Activated T-cell treated with anti-CD3 and anti-CD28 coated beads for 1 hour (primary cell): ENCODE measurements at regions not wholly inside any gene's neighbourhood (a gene's known extent, or its start where the extent isn't known, plus 50 kb on each side); places are given as distances from the start of the nearest gene placed in this dataset.

Experiments used
- DNase-seq: peaks from one replicate; pipeline ENCODE4 v3.0.0-alpha.2; 2020; ENCODE audit warnings: low read depth

- no peak for DNase-seq
Observed at GRCh38 chr22:48171271-48171691, 1408.8 kb downstream of the TBC1D22A start.

DNA sequence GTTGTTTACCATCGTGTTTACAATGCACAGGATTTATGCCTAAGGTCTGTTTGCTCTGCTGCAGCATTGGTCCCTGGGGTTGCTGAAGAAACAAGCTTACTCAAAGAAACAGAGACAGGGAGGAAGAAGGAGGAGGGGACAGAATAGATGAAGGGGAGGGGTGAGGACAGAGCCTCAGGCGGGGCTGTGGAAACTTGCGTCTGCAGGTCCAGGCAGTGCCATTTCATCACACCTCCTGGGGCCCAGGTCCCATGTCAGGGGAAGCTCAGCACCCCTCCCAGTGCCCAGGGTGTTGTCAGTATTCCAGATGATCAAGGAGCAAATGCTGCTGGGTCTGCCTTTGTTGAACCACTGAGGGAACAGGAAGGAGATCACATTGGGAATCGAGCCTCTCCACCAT is 1406.8 kb downstream of the TBC1D22A start:
- no peak for DNase-seq

- DNase-seq, result no peak
Observed at GRCh38 chr22:48167238-48167637, 1404.8 kb downstream of the TBC1D22A start.

DNA sequence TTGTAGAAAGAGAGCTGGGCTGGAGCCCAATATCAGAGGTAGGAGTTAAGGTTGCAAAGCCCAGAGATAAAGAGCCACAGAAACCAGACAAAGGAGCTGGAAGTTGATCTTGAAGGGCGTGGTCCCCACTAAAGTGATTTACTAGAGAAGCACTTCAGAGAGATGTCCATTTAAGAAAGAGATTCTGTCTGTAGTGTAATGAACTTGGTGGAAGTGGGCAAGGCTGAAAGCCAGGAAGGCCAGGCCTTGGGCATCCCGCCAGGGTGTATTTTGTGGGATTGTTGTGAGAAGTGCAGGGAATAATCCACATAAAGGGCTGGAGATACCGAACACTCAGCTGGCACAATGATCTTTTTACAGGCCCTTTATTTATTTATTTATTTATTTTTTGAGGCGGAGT is 1398.8 kb downstream of the TBC1D22A start:
- no peak for DNase-seq

GRCh38 chr22:48157676-48158075 is 1395.2 kb downstream of the TBC1D22A start:
- no peak for DNase-seq

- DNase-seq, result no peak
Observed at GRCh38 chr22:48156603-48157355, 1394.3 kb downstream of the TBC1D22A start.

GRCh38 chr22:48155446-48155845 is 1393.0 kb downstream of the TBC1D22A start:
- DNase-seq, result no peak

DNA sequence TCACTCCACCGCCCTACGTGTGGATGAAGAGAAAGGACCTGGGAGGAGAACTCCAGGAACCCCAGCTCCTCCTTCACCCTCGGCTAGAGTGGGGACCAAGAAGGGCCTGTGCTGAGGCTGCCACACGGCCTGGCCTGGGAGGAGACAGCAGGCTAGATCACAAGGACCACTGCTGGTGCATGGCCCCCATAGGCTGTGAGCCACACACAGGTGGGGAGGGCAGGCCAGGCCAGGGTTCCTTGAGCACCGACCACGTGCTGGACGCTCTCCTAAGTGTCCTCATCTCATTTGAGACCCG is 1392.4 kb downstream of the TBC1D22A start:
- DNase-seq, result no peak

DNA sequence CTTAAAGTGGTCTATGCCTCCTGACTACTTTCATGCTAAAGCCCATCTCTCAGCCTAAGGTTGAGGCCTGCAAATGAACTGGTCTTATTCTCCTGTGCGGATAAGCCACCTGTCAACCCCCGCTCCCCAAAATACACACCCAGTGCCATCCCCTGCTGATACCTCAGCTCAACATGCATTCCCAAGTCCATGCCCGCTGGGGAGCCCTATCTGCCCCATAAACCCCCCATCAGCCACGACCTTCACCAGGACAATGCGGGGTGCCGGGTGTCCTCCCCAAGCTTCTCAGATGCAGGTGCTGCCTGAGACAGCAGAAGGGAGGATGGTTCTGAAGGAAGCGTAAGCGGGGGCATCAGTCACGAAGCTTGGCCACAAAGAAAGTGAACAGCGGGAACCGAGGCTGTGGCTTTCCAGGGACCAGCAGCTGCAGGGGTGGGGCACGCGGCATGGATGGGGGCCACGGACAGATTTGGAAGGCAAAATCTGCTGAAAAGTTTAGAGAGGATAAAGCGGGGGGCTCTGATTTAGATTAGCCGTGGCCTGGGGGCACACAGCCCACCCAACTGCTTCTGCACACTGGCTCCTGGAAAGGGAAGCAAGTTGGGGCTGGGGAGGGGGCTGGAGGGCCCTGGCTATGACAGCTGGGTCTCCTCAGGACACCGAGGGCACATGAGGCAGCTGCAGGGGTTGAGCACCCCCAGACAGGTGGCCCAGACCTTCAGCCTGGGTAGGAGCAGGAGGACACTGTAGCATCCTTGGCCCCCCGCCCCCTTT is 1391.9 kb downstream of the TBC1D22A start:
- no peak for DNase-seq

- no peak for DNase-seq
Observed at GRCh38 chr22:48153726-48154125, 1391.3 kb downstream of the TBC1D22A start.

DNA sequence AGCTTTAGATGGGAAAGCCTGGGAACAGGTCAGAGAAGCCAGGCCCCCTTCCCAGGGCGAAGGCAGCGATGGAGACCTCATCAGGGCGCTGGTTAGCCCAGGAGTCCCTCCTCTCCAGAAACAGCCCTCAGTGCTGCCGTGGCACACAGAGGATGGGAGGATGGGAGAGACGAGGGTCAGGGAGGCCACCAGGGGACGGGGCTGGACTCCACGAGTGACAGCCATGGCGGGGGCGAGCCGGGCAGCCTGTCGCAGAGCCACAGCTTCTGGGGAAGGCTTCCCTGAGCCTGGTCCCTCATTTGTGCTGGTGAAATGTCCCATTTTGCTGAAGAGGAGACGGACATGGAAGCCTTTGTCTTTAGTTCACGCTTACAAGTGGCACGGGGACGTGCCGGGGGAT is 1390.5 kb downstream of the TBC1D22A start:
- no peak for DNase-seq

- no peak for DNase-seq
Observed at GRCh38 chr22:48152164-48152775, 1389.8 kb downstream of the TBC1D22A start.

DNA sequence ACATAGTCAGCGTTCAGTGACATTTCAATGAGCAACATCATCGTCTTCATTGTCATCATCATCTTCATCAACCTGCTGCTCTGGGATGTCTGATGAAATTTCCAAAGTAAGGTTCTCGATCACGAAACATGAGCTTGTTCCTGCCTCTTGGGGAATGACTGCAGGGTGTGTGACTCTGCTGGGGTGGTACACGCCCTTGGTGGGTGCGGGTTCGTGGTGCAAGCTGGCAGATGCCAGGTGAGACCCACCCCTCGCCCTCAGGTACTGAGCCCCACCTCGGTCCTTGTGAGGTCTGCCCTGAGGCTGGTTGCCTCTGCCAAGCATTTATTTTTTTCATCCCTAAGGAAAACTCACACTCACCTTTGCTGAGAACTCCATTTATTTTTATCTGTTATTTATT is 1389.2 kb downstream of the TBC1D22A start:
- no peak for DNase-seq

- no peak for DNase-seq
Observed at GRCh38 chr22:48147831-48148230, 1385.4 kb downstream of the TBC1D22A start.

GRCh38 chr22:48147404-48147803 is 1385.0 kb downstream of the TBC1D22A start:
- DNase-seq, result no peak

GRCh38 chr22:48146426-48146825 is 1384.0 kb downstream of the TBC1D22A start:
- DNase-seq, result no peak

DNA sequence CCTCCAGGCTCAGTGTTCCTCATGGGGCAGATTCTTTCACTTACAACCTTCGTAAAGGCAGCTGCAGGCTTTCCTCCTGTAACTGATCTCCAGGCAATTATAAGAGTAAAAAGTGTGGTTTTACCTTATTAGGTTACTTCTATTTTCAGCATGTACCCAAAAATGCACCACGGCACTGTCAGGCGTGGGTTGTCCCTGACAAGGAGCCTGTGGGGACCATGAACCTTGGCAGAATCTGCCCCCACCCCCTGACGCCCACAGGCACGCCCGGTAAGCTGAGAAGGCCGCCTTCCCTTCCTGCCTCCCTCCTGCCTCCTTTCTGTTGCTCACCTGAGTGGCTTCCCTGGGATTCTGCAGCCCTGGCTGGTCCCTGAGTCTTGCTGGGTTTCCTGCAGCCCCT is 1383.3 kb downstream of the TBC1D22A start:
- no peak for DNase-seq

DNA sequence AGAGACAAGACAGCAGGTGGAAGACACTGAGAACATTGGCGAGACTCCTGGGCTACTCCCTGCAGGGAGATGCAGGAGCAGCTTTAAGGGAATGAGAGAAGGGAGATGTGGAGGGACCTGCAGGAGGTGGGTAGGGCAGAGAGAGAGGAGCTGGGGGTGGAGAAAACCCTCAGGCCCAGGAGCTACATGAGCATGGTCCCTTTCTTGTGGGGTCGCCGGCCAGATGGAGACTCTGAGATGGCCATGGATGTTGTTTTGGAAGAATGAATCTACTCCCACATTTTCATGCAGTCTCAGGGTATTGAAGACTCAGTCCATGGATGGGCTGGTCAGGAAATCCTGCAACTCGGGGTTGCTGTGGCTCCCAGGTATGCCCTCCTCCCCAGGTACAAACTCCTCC is 1381.9 kb downstream of the TBC1D22A start:
- no peak for DNase-seq

DNA sequence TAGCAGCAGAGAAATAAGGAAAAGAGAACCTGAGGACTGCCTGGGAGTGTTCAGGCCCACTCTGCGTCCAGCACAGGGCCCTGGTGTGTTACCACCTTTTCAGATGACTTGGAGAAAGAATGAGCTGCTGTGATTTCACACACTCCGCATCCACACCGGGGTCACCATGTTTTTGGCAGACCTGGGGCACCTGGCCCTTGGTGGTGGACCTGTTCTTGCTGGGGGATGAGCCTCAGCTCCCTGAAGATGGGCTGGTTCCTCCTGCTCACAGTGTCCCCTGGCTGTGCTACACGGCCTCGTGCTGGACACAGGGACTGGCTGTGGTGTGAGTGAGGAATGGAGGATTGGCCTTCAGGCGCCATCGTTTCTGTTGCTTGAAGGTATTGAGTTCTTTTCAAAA is 1381.4 kb downstream of the TBC1D22A start:
- DNase-seq, result no peak

DNA sequence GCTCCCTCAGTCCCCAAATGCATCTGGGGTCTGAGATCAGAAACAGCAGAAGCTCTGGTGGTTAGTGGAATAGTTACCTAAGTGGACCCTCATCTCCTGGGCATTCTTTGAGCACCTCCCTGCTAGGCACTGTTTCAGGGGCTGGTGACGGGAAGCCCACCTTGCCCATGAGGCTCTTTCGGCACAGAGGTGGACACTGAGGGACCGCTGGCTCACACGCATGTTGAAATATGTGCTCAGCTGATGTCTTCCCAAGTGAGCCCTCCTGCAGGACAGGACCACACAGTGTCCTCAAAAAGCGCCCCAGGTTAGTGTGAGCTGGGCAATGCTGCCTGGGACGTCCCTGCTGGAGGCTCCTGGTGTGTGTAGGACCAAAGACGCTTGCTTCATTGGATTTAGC is 1379.9 kb downstream of the TBC1D22A start:
- DNase-seq, result no peak

- DNase-seq, result no peak
Observed at GRCh38 chr22:48141301-48141700, 1378.9 kb downstream of the TBC1D22A start.

DNA sequence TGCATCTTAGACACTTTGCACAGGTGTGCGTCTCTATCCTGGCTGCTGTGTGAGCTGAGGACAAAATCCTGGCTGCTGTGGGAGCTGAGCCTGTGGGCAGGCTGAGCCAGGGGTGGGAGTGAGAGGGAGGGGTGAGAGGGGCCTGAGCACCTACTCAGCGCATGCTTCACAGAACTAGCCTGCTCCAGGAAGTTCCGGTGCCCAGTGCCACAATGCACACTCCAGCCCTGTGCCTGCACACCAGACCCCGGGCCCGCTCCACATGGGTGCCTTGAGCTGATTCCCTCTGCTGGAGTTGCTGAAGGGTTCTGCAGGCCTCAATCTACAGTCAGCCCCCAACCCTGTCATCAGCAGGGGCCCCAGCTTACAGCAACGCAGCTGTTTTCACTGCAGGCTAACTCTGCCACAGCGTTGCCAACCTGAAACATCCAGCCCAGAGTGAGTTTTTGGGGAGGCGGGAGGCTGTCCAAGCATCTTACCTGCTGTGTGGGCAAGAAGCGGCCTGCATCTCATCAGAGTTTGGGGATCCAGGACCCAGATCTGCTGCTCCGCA is 1377.9 kb downstream of the TBC1D22A start:
- no peak for DNase-seq

DNA sequence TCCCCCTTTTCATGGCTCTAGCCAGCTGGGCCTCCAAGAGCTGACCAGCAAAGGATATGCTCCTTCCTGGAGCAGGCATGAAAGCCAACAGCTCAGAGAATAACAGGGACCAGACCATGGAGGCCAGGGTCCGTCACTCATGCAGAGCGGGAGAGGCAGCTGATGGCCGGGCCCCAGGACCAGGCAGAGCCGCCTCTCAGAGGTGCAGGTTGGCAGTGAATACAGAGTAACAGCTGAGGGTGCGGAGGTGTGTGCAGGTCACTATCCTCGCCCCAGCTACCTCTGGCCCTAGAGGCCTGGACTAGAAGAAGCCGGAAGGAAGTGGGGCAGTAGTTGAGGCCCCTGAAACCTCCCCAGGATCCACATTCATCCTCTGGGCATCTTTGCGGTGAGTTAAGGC is 1377.3 kb downstream of the TBC1D22A start:
- no peak for DNase-seq
